ENCODE measurements at regions not wholly inside any gene's neighbourhood (a gene's known extent, or its start where the extent isn't known, plus 50 kb on each side); places are given as distances from the start of the nearest gene placed in this dataset.

- H3K4me1 ChIP-seq = no peaks in the 10 kb centered on the region
- TF ChIP-seq EP300 (IDR thresholded peaks at IDR 0.05; ENCODE audit: low read depth) = no peak
- TF ChIP-seq POLR2A (IDR thresholded peaks at IDR 0.05) = no peak
- TF ChIP-seq POLR2AphosphoS5 (IDR thresholded peaks at IDR 0.05) = no peak
- TF ChIP-seq CTCF (IDR thresholded peaks at IDR 0.05) = no peak
- H3K27ac ChIP-seq = no peak overlapping the region
- DNase-seq = no peak
- H3K27me3 ChIP-seq = no peaks in the 10 kb centered on the region
- 84 to 100% methylated on average over 1 of the region's 1 CpG for WGBS, 2 donors (ENCODE audit: low coverage in 1 of 2)
- intact Hi-C loops (cut with DNase I; ENCODE audit: low total_unique reads) (no loop called here), in situ Hi-C loops (cut with MboI; ENCODE audit: low pct_ligation_motif_present in 1 of 4, low pct_unique_long_range_greater_than_20kb in 1 of 4, low sequenced_read_pairs in 3 of 4) (no loop called here)
- no peaks in the 10 kb centered on the region for H3K36me3 ChIP-seq
- no peak overlapping the region for H3K4me3 ChIP-seq
- no peaks in the 10 kb centered on the region for H3K9me3 ChIP-seq
Measured at GRCh38 chr3:180401226-180401625, 200.7 kb upstream of the TTC14 start.

- TF ChIP-seq EP300 (IDR thresholded peaks at IDR 0.05; ENCODE audit: low read depth) (no peak), POLR2A (IDR thresholded peaks at IDR 0.05) (no peak), CTCF (IDR thresholded peaks at IDR 0.05) (no peak), POLR2AphosphoS5 (IDR thresholded peaks at IDR 0.05) (no peak)
- Histone ChIP-seq H3K4me1 (no peaks in the 10 kb centered on the region), H3K4me3 (no peak overlapping the region), H3K27me3 (no peaks in the 10 kb centered on the region), H3K27ac (no peak overlapping the region), H3K9me3 (no peaks in the 10 kb centered on the region), H3K36me3 (no peaks in the 10 kb centered on the region)
- DNase-seq = no peak
- in situ Hi-C loops (cut with MboI; ENCODE audit: low pct_ligation_motif_present in 1 of 4, low pct_unique_long_range_greater_than_20kb in 1 of 4, low sequenced_read_pairs in 3 of 4) (no loop called here), intact Hi-C loops (cut with DNase I; ENCODE audit: low total_unique reads) (no loop called here)
- 50 to 55% methylated on average over 2 of the region's 2 CpGs for WGBS, 2 donors (ENCODE audit: low coverage in 1 of 2)
Measured at GRCh38 chr3:180402471-180403073, 199.4 kb upstream of the TTC14 start.

GRCh38 chr3:180403156-180403555, 198.8 kb upstream of the TTC14 start:
- no peaks in the 10 kb centered on the region for H3K36me3 ChIP-seq
- no peaks in the 10 kb centered on the region for H3K9me3 ChIP-seq
- no peaks in the 10 kb centered on the region for H3K27me3 ChIP-seq
- no peaks in the 10 kb centered on the region for H3K4me1 ChIP-seq
- intact Hi-C loops (cut with DNase I; ENCODE audit: low total_unique reads) (no loop called here), in situ Hi-C loops (cut with MboI; ENCODE audit: low pct_ligation_motif_present in 1 of 4, low pct_unique_long_range_greater_than_20kb in 1 of 4, low sequenced_read_pairs in 3 of 4) (no loop called here)
- no peak overlapping the region for H3K27ac ChIP-seq
- TF ChIP-seq POLR2AphosphoS5 (IDR thresholded peaks at IDR 0.05) (no peak), CTCF (IDR thresholded peaks at IDR 0.05) (no peak), POLR2A (IDR thresholded peaks at IDR 0.05) (no peak), EP300 (IDR thresholded peaks at IDR 0.05; ENCODE audit: low read depth) (no peak)
- no peak overlapping the region for H3K4me3 ChIP-seq
- no peak for DNase-seq

- Histone ChIP-seq H3K9me3 (no peaks in the 10 kb centered on the region), H3K4me3 (no peak overlapping the region), H3K27me3 (no peaks in the 10 kb centered on the region), H3K4me1 (no peaks in the 10 kb centered on the region), H3K36me3 (no peaks in the 10 kb centered on the region), H3K27ac (no peak overlapping the region)
- DNase-seq = no peak
- TF ChIP-seq POLR2A (IDR thresholded peaks at IDR 0.05) (no peak), EP300 (IDR thresholded peaks at IDR 0.05; ENCODE audit: low read depth) (no peak), POLR2AphosphoS5 (IDR thresholded peaks at IDR 0.05) (no peak), CTCF (IDR thresholded peaks at IDR 0.05) (no peak)
- intact Hi-C loops (cut with DNase I; ENCODE audit: low total_unique reads) (no loop called here), in situ Hi-C loops (cut with MboI; ENCODE audit: low pct_ligation_motif_present in 1 of 4, low pct_unique_long_range_greater_than_20kb in 1 of 4, low sequenced_read_pairs in 3 of 4) (no loop called here)
- 45% methylated on average over 1 of the region's 1 CpG; no CpG with 5 or more reads in 1 of the 2 donors for WGBS, 2 donors (ENCODE audit: low coverage in 1 of 2)
Measured at GRCh38 chr3:180408654-180409053, 193.3 kb upstream of the TTC14 start.
